Fibroblast of skin of scalp (primary cell): ENCODE measurements at regions not wholly inside any gene's neighbourhood (a gene's known extent, or its start where the extent isn't known, plus 50 kb on each side); places are given as distances from the start of the nearest gene placed in this dataset.
"Not testable (repeated sequence)": the region's sequence is repeated elsewhere in the genome, so short reads cannot be mapped to it uniquely, and the experiment has no call there.

Source experiments
- DNase-seq: peaks from one replicate; pipeline ENCODE4 v3.0.0-alpha.2; 2013

- no peak for DNase-seq
These were observed 496.9 kb upstream of the STXBP6 start for GRCh38 chr14:25546826-25547225.

GRCh38 chr14:25537846-25538455 lies 488.0 kb upstream of the STXBP6 start:
- peak; percentile 14 for DNase-seq

- no peak for DNase-seq
These were observed 476.3 kb upstream of the STXBP6 start for GRCh38 chr14:25526290-25526689.

- DNase-seq: no peak
These were observed 473.0 kb upstream of the STXBP6 start for GRCh38 chr14:25522926-25523325.

GRCh38 chr14:25522116-25522515 lies 472.2 kb upstream of the STXBP6 start:
- no peak for DNase-seq

GRCh38 chr14:25521616-25522015 lies 471.7 kb upstream of the STXBP6 start:
- DNase-seq: no peak

GRCh38 chr14:25520821-25521220 lies 470.9 kb upstream of the STXBP6 start:
- no peak for DNase-seq

- DNase-seq: no peak
These were observed 468.4 kb upstream of the STXBP6 start for GRCh38 chr14:25518364-25518763.

- no peak for DNase-seq
These were observed 466.9 kb upstream of the STXBP6 start for GRCh38 chr14:25516838-25517237.

GRCh38 chr14:25508845-25509244 lies 458.9 kb upstream of the STXBP6 start:
- DNase-seq: no peak

- DNase-seq: no peak
These were observed 451.8 kb upstream of the STXBP6 start for GRCh38 chr14:25501749-25502148.

GRCh38 chr14:25488961-25489360 lies 439.0 kb upstream of the STXBP6 start:
- no peak for DNase-seq

GRCh38 chr14:25485381-25485780 lies 435.4 kb upstream of the STXBP6 start:
- DNase-seq: no peak

GRCh38 chr14:25484906-25485305 lies 435.0 kb upstream of the STXBP6 start:
- DNase-seq: no peak

- no peak for DNase-seq
These were observed 434.3 kb upstream of the STXBP6 start for GRCh38 chr14:25484235-25484634.

- no peak for DNase-seq
These were observed 427.6 kb upstream of the STXBP6 start for GRCh38 chr14:25477316-25478098.

- no peak for DNase-seq
These were observed 422.8 kb upstream of the STXBP6 start for GRCh38 chr14:25472700-25473099.

GRCh38 chr14:25464772-25465171 lies 414.8 kb upstream of the STXBP6 start:
- no peak for DNase-seq

GRCh38 chr14:25464078-25464477 lies 414.1 kb upstream of the STXBP6 start:
- no peak for DNase-seq

GRCh38 chr14:25463480-25463879 lies 413.5 kb upstream of the STXBP6 start:
- DNase-seq: no peak

GRCh38 chr14:25461780-25462179 lies 411.8 kb upstream of the STXBP6 start:
- no peak for DNase-seq

GRCh38 chr14:25444381-25444780 lies 394.4 kb upstream of the STXBP6 start:
- no peak for DNase-seq

GRCh38 chr14:25440382-25440781 lies 390.4 kb upstream of the STXBP6 start:
- DNase-seq: not testable (repeated sequence)

GRCh38 chr14:25436906-25437305 lies 387.0 kb upstream of the STXBP6 start:
- no peak for DNase-seq
